ENCODE measurements at regions not wholly inside any gene's neighbourhood (a gene's known extent, or its start where the extent isn't known, plus 50 kb on each side); places are given as distances from the start of the nearest gene placed in this dataset.

DNA sequence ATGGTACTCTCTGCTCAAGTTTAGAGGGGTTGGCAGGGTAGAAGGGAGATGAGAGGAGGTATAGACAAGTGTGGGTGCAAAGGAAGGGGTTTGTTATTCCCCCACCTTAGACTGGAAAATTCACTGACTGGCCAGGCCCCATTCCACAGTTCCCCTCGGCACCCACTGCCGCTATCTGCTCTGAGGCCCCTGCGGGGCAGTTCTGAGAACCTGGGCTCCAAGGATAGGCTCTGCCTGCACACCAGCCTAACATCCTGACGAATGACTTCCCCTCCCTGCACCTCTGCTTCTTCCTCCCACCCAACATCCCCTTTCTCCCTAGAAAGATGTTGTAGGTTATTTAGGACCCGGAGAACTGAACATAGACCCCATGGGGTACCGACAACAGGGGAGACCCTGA, 303.9 kb upstream of the HDAC4 start:
- H3K4me3 ChIP-seq: no peak overlapping the region
- intact Hi-C loops (cut with DNase I; ENCODE audit: low total_unique reads): no loop called here
- no peak for TF ChIP-seq POLR2A (IDR thresholded peaks at IDR 0.05)
- no peak for TF ChIP-seq POLR2AphosphoS5 (IDR thresholded peaks at IDR 0.05)
- TF ChIP-seq, protein P1, sequence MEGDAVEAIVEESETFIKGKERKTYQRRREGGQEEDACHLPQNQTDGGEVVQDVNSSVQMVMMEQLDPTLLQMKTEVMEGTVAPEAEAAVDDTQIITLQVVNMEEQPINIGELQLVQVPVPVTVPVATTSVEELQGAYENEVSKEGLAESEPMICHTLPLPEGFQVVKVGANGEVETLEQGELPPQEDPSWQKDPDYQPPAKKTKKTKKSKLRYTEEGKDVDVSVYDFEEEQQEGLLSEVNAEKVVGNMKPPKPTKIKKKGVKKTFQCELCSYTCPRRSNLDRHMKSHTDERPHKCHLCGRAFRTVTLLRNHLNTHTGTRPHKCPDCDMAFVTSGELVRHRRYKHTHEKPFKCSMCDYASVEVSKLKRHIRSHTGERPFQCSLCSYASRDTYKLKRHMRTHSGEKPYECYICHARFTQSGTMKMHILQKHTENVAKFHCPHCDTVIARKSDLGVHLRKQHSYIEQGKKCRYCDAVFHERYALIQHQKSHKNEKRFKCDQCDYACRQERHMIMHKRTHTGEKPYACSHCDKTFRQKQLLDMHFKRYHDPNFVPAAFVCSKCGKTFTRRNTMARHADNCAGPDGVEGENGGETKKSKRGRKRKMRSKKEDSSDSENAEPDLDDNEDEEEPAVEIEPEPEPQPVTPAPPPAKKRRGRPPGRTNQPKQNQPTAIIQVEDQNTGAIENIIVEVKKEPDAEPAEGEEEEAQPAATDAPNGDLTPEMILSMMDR (IDR thresholded peaks at IDR 0.05): no peak
- TF ChIP-seq EP300 (IDR thresholded peaks at IDR 0.05): no peak
- H3K4me1 ChIP-seq: peaks cover 0 to 6% (median 2%) of the 10 kb centered on the region in 4 donors
- 87 to 93% (median 88%) methylated on average over 6 of the region's 6 CpGs for WGBS, 5 donors
- no peak overlapping the region for H3K27ac ChIP-seq
- no peaks in the 10 kb centered on the region for H3K36me3 ChIP-seq
- H3K27me3 ChIP-seq: no peaks in the 10 kb centered on the region
- H3K9me3 ChIP-seq: peaks cover 0 to 17% (median 7%) of the 10 kb centered on the region in 4 donors
- DNase-seq: no peak

DNA sequence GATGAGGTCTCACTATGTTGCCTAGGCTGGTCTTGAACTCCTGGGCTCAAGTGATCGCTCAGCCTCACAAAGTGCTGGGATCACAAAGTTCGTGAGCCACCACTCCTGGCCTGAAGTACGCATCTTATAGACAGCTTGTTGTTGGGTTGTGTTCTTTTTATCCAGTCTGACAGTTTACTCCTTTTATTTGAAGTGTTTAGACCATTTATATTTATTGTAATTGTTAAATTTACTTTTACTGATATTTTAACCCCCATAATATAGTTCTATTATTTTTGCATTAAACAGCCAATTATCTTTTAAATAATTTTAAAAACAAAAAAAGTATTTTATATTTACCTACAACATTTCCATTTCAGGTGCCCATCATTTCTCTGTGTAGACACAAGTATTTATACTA, 303.0 kb upstream of the HDAC4 start:
- intact Hi-C loops (cut with DNase I; ENCODE audit: low total_unique reads): no loop called here
- peaks cover 0 to 17% (median 6%) of the 10 kb centered on the region in 4 donors for H3K9me3 ChIP-seq
- no peak for DNase-seq
- no peaks in the 10 kb centered on the region for H3K36me3 ChIP-seq
- 88 to 92% (median 91%) methylated on average over 3 of the region's 3 CpGs for WGBS, 5 donors
- TF ChIP-seq EP300 (IDR thresholded peaks at IDR 0.05) (no peak), POLR2A (IDR thresholded peaks at IDR 0.05) (no peak), POLR2AphosphoS5 (IDR thresholded peaks at IDR 0.05) (no peak)
- TF ChIP-seq, protein P1 (IDR thresholded peaks at IDR 0.05): no peak
- peaks cover 0 to 6% (median 2%) of the 10 kb centered on the region in 4 donors for H3K4me1 ChIP-seq
- H3K27ac ChIP-seq: no peak overlapping the region
- H3K27me3 ChIP-seq: no peaks in the 10 kb centered on the region
- H3K4me3 ChIP-seq: no peak overlapping the region

DNA sequence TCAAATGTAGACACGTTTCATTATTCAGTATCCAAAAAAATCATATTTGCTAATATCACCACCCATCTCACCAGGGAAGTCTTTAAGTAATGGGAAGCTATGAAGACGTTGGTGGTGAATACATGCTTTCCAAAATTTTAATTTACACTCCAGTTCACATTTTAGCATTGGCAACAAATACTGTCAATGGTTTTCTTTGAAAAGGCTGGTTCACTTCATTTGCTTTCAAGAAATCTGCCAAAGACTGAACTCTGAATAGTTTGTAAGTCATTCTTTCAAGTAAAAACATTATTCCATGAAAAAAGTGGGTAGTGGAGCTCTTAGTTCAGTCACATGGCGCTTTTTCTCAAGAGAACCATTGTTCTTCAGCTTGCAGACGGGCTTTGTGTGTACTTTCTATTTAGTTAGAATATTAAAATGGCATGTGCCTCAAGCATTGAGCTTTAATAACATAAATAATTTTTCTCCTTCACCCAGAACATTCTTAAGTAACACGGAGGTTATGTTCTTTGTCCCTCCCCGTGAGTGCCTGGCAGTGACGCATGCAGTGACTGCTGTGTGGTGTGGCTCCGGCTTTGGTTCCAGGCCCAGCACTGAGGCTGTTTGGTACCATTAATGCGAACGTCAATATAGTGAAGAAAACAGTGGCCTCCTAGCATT, 300.0 kb upstream of the HDAC4 start:
- TF ChIP-seq POLR2AphosphoS5 (IDR thresholded peaks at IDR 0.05) (no peak), EP300 (IDR thresholded peaks at IDR 0.05) (no peak), POLR2A (IDR thresholded peaks at IDR 0.05) (no peak)
- TF ChIP-seq, protein P1 (IDR thresholded peaks at IDR 0.05): no peak
- H3K27me3 ChIP-seq: no peaks in the 10 kb centered on the region
- intact Hi-C loops (cut with DNase I; ENCODE audit: low total_unique reads): no loop called here
- H3K4me1 ChIP-seq: no peaks in the 10 kb centered on the region
- H3K27ac ChIP-seq: no peak overlapping the region
- no peak overlapping the region for H3K4me3 ChIP-seq
- no peak for DNase-seq
- H3K9me3 ChIP-seq: peaks cover 0 to 17% (median 5%) of the 10 kb centered on the region in 4 donors
- H3K36me3 ChIP-seq: no peaks in the 10 kb centered on the region
- WGBS, 5 donors: 75 to 83% (median 82%) methylated on average over 10 of the region's 10 CpGs

DNA sequence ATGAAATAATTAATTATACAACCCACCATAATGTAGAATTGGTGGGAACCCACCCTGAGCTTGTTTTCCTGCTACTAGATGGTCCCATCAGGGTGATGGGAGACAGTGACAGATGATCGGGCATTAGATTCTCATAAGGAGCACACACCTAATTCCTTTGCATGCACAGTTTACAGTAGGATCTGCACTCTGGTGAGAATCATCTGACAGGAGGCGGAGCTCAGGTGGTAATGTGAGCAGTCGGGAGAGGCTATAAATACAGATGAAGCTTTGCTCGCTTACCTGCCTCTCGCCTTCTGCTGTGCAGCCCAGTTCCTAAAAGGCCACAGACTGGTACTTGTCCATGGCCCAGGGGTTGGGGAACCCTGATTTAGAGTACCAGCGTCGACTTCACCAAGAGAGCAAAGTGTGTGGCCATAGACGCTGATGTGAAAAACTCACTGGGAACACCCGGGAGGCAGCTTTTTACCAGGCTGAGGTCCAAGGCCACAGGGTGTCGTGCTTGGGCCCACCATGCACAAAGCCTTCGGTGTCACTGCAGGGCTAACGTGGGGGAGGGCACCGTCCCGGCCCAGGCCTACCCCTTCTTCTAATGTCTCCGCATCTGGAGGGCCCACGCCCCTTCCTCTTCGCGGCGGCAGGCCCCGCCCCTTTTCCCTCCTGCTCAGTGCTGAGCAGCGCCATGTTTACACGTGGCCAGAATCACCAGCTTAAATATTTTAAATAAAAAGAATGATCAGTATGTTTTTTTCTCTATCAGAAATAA, 296.8 kb upstream of the HDAC4 start:
- no peaks in the 10 kb centered on the region for H3K36me3 ChIP-seq
- no peak overlapping the region for H3K27ac ChIP-seq
- no peak overlapping the region for H3K4me3 ChIP-seq
- H3K4me1 ChIP-seq: no peaks in the 10 kb centered on the region
- H3K9me3 ChIP-seq: no peaks in the 10 kb centered on the region
- intact Hi-C loops (cut with DNase I; ENCODE audit: low total_unique reads): no loop called here
- TF ChIP-seq POLR2AphosphoS5 (IDR thresholded peaks at IDR 0.05): no peak
- no peak for TF ChIP-seq POLR2A (IDR thresholded peaks at IDR 0.05)
- TF ChIP-seq, protein P1 (IDR thresholded peaks at IDR 0.05): no peak
- no peak for TF ChIP-seq EP300 (IDR thresholded peaks at IDR 0.05)
- 73 to 85% (median 81%) methylated on average over 22 of the region's 22 CpGs for WGBS, 5 donors
- DNase-seq: no peak
- no peaks in the 10 kb centered on the region for H3K27me3 ChIP-seq

Data from stomach (tissue), 8 donors.